ENCODE measurements at regions not wholly inside any gene's neighbourhood (a gene's known extent, or its start where the extent isn't known, plus 50 kb on each side); places are given as distances from the start of the nearest gene placed in this dataset.

DNA sequence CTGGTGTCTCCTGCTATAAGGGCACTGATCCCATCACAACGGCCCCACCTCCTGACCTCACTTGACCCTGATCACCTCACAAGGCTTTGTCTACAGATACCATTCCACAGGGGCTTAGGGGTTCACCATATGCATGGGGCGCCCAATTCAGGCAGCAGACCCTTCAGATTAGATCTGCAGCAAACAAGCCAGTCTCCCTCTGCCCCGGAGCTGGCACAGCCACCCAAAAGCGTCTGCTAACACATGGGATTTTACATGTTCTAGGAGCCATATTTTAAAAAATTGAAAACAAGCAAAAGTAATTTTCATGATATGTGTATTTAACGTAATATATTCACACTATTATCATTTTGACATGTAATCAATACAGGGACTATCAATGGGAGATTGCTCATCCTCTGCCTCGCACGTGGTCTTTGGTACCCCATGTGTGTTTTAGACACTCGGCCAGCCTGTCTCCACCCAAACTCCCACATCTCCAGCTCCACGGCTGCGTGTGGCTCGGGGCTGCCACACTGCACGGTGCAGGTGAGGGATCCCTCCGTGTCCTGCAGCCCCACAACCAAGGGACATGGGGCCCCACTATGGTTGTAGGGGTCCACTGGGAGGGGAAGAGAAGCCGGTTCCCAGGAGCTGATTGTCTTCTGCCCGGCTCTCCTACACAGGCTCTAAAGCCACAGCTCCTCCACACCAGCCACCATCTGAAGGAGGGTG is 107.6 kb downstream of the RBFOX3 start:
- ATAC-seq (no peak), DNase-seq (no peak)
- ChIA-PET POLR2A (no interaction called here), CTCF (interaction anchor here (0.6 kb wide), 1 partner anchor 1803 kb away, joined by 3 read pairs; no protein-coding TSS in a partner anchor)
- Mint-ChIP-seq H3K27me3 (peaks cover 0 to 36% (median 29%) of the 10 kb centered on the region in 5 donors), H3K36me3 (no peaks in the 10 kb centered on the region), H3K4me3 (no peak overlapping the region), H3K27ac (no peak overlapping the region), H3K9me3 (peaks cover 0 to 8% (median 0%) of the 10 kb centered on the region in 11 donors), H3K4me1 (no peaks in the 10 kb centered on the region)
- intact Hi-C loops (cut with micrococcal nuclease): no loop called here
- Histone ChIP-seq H3K27ac (ENCODE audit: low read depth, low read length) (no peak overlapping the region), H3K9me3 (ENCODE audit: control insufficient read depth in 2 of 3, low read length in 3 of 3) (no peaks in the 10 kb centered on the region), H3K27me3 (ENCODE audit: control insufficient read depth in 2 of 2, insufficient read depth in 2 of 2, low read length in 2 of 2) (no peaks in the 10 kb centered on the region), H3K4me1 (ENCODE audit: control insufficient read depth in 2 of 2, insufficient read depth in 2 of 2, low read length in 2 of 2) (no peaks in the 10 kb centered on the region), H3K4me3 (ENCODE audit: low read length) (no peak overlapping the region), H3K36me3 (ENCODE audit: control insufficient read depth in 2 of 3, insufficient read depth in 3 of 3, low read length in 3 of 3) (no peaks in the 10 kb centered on the region)

DNA sequence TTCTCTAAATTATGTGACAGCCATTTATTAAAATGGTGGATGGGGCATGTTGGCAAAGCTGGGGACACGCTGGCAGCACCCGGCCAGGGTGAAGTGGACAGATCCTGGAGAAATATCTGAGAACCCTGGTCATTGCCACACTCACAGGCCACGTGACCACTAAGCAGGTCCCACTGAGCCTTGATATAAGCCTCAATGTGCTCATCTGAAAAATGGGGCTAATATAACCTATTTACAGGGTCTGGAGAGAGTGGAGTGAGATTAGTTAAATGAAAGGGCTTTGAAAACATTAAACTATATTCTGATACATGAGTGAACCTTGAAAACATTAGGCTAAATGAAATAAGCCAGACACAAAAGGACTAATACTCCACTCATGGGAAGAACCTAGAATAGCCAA is 108.9 kb downstream of the RBFOX3 start:
- intact Hi-C loops (cut with micrococcal nuclease): no loop called here
- H3K27me3 Mint-ChIP-seq: peaks cover 0 to 36% (median 29%) of the 10 kb centered on the region in 5 donors
- ChIA-PET CTCF (no interaction called here), POLR2A (no interaction called here)
- no peaks in the 10 kb centered on the region for H3K36me3 Mint-ChIP-seq
- Histone ChIP-seq H3K4me3 (ENCODE audit: low read length) (no peak overlapping the region), H3K27ac (ENCODE audit: low read depth, low read length) (no peak overlapping the region), H3K36me3 (ENCODE audit: control insufficient read depth in 2 of 3, insufficient read depth in 3 of 3, low read length in 3 of 3) (no peaks in the 10 kb centered on the region), H3K9me3 (ENCODE audit: control insufficient read depth in 2 of 3, low read length in 3 of 3) (no peaks in the 10 kb centered on the region), H3K4me1 (ENCODE audit: control insufficient read depth in 2 of 2, insufficient read depth in 2 of 2, low read length in 2 of 2) (no peaks in the 10 kb centered on the region), H3K27me3 (ENCODE audit: control insufficient read depth in 2 of 2, insufficient read depth in 2 of 2, low read length in 2 of 2) (no peaks in the 10 kb centered on the region)
- H3K4me1 Mint-ChIP-seq: no peaks in the 10 kb centered on the region
- no peak overlapping the region for H3K27ac Mint-ChIP-seq
- ATAC-seq (no peak), DNase-seq (no peak)
- peaks cover 0 to 8% (median 0%) of the 10 kb centered on the region in 11 donors for H3K9me3 Mint-ChIP-seq
- no peak overlapping the region for H3K4me3 Mint-ChIP-seq

DNA sequence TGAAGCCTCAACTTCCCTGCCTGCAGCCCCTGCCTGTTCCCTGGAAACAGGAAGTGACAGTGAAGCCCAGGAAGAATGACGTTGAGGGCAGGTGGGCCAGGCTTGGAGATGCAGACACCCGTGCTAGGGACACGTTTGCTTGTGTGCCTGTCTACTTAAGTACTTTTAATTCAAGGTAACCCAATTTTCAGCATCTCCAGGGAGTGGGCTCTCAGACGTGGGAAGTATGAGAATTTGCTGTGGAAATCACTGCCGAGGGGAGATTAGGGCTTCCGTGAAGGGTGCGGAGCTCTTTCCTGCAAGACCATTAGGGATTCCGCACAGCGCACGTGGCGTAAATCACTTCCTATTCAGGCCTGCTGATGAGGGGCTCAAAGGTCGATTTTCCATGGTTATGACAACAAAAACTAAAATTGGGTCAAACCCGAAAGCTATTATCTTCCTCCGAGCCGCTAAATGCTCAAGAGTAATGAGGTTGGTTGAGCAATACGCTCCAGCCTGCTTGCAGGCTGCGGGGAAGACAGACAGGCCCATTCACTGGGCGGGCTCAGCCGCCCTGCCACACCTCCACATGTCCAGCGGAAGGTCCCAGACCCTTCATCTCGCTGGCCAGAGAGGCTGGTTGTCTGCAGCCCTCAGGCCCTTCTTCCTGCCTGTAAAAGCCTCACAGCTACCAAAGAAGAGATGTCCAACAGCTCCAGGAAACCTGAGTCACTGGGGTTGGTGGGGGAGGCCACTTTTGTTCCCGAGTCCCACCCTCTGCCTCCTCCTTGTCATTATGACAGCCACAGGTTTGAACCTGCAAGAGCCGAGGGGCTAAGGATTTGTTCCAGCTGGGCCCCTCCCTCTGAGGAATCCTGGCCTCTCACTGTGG is 109.9 kb downstream of the RBFOX3 start:
- Mint-ChIP-seq H3K4me3 (no peak overlapping the region), H3K27me3 (peaks cover 0 to 36% (median 28%) of the 10 kb centered on the region in 5 donors), H3K4me1 (no peaks in the 10 kb centered on the region), H3K9me3 (peaks cover 0 to 8% (median 0%) of the 10 kb centered on the region in 11 donors), H3K27ac (no peak overlapping the region), H3K36me3 (no peaks in the 10 kb centered on the region)
- H3K27ac ChIP-seq (ENCODE audit: low read depth, low read length): no peak overlapping the region
- H3K36me3 ChIP-seq (ENCODE audit: control insufficient read depth in 2 of 3, insufficient read depth in 3 of 3, low read length in 3 of 3): no peaks in the 10 kb centered on the region
- CTCF ChIA-PET: no interaction called here
- H3K27me3 ChIP-seq (ENCODE audit: control insufficient read depth in 2 of 2, insufficient read depth in 2 of 2, low read length in 2 of 2): no peaks in the 10 kb centered on the region
- H3K4me3 ChIP-seq (ENCODE audit: low read length): no peak overlapping the region
- no peaks in the 10 kb centered on the region for H3K9me3 ChIP-seq (ENCODE audit: control insufficient read depth in 2 of 3, low read length in 3 of 3)
- ATAC-seq (no peak), DNase-seq (no peak)
- intact Hi-C loops (cut with micrococcal nuclease): no loop called here
- H3K4me1 ChIP-seq (ENCODE audit: control insufficient read depth in 2 of 2, insufficient read depth in 2 of 2, low read length in 2 of 2): no peaks in the 10 kb centered on the region
- POLR2A ChIA-PET: no interaction called here

DNA sequence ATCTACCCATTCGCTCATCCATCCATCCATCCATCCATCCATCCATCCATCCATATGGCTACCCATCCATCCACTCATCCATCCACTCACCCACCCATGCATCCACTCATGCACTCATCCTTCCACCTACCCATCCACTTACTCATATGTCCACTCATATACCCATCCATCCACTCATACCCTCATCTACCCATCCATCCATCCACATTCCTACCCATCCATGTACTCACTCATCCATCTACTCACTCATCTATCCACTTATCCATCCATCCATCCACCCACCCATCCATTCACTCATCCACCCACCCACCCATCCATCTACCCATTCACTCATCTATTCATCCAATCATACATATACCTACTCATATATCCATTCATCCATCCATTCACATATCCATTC is 112.0 kb downstream of the RBFOX3 start:
- Histone ChIP-seq H3K27me3 (ENCODE audit: control insufficient read depth in 2 of 2, insufficient read depth in 2 of 2, low read length in 2 of 2) (no peaks in the 10 kb centered on the region), H3K36me3 (ENCODE audit: control insufficient read depth in 2 of 3, insufficient read depth in 3 of 3, low read length in 3 of 3) (no peaks in the 10 kb centered on the region), H3K9me3 (ENCODE audit: control insufficient read depth in 2 of 3, low read length in 3 of 3) (peaks cover 0 to 7% (median 0%) of the 10 kb centered on the region in 3 experiments), H3K4me1 (ENCODE audit: control insufficient read depth in 2 of 2, insufficient read depth in 2 of 2, low read length in 2 of 2) (no peaks in the 10 kb centered on the region), H3K27ac (ENCODE audit: low read depth, low read length) (no peak overlapping the region), H3K4me3 (ENCODE audit: low read length) (no peak overlapping the region)
- ChIA-PET CTCF (no interaction called here), POLR2A (no interaction called here)
- H3K27me3 Mint-ChIP-seq: peaks cover 0 to 22% (median 19%) of the 10 kb centered on the region in 5 donors
- intact Hi-C loops (cut with micrococcal nuclease): no loop called here
- DNase-seq (no peak), ATAC-seq (no peak)
- H3K36me3 Mint-ChIP-seq: no peaks in the 10 kb centered on the region
- H3K4me1 Mint-ChIP-seq: no peaks in the 10 kb centered on the region
- no peak overlapping the region for H3K27ac Mint-ChIP-seq
- no peak overlapping the region for H3K4me3 Mint-ChIP-seq
- H3K9me3 Mint-ChIP-seq: peaks cover 0 to 8% (median 0%) of the 10 kb centered on the region in 11 donors

DNA sequence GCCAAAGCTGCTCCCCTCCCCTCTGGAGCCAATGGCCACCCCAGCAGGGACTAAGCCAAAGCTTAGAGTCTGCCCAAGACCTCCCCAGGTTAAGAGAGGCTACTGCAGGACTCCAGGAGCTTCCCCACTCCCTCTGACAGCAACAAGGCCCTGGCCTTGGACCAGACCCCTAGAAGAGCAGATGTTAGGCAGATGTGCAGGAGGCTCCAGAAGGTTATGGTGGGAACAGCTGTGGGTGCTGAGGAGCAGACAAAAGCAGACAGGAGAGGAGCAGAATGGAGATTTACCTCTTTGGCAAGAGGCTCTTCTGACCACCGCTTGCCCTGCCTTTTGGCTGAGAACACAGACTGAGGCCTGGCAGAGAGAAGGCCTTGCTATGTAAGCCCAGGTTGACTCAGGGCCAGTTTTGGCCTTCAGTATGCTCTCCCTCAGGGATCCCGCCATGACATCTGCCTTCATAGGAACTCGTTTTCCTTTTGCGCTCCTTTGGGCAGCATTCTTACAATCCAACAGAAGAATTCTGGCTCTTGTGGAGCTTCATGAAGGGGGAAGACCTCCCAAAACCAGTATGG is 113.0 kb downstream of the RBFOX3 start:
- H3K27me3 Mint-ChIP-seq: peaks cover 0 to 23% (median 16%) of the 10 kb centered on the region in 5 donors
- peaks cover 0 to 7% (median 0%) of the 10 kb centered on the region in 3 experiments for H3K9me3 ChIP-seq (ENCODE audit: control insufficient read depth in 2 of 3, low read length in 3 of 3)
- CTCF ChIA-PET: no interaction called here
- ATAC-seq (no peak), DNase-seq (no peak)
- H3K4me3 Mint-ChIP-seq: no peak overlapping the region
- no peak overlapping the region for H3K27ac Mint-ChIP-seq
- no peaks in the 10 kb centered on the region for H3K4me1 Mint-ChIP-seq
- POLR2A ChIA-PET: no interaction called here
- H3K36me3 ChIP-seq (ENCODE audit: control insufficient read depth in 2 of 3, insufficient read depth in 3 of 3, low read length in 3 of 3): no peaks in the 10 kb centered on the region
- no peaks in the 10 kb centered on the region for H3K4me1 ChIP-seq (ENCODE audit: control insufficient read depth in 2 of 2, insufficient read depth in 2 of 2, low read length in 2 of 2)
- H3K36me3 Mint-ChIP-seq: peaks cover 0 to 4% (median 0%) of the 10 kb centered on the region in 5 donors
- no peak overlapping the region for H3K4me3 ChIP-seq (ENCODE audit: low read length)
- peaks cover 0 to 15% (median 3%) of the 10 kb centered on the region in 11 donors for H3K9me3 Mint-ChIP-seq
- no peaks in the 10 kb centered on the region for H3K27me3 ChIP-seq (ENCODE audit: control insufficient read depth in 2 of 2, insufficient read depth in 2 of 2, low read length in 2 of 2)
- no peak overlapping the region for H3K27ac ChIP-seq (ENCODE audit: low read depth, low read length)
- intact Hi-C loops (cut with micrococcal nuclease): no loop called here

DNA sequence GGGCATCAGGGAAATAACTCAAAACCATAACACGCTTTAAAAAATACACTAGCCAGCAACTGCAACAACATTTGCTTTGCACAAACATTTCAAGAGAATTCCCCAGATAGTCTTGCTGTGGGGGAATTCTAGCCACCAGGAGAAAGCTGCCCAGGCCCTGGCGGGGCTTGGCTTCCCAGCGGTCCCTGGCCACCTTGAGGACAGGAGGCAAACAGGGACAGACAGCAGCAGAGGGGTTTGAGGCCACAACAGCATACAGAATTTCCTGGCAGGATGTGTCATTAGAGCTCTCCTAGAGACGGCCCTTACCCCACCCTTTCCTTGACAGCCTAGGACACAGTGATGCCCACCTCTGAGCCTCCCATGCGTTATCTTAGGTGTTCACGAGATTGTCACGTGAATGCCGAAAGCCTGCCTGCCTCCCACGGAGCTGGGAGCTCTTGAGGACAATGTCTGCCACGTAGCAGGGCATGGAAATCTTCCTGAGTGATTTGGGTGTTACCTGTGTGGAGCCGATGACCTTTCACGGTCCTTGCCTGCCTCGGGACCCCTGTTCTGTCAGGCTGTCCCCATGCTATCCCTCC is 114.3 kb downstream of the RBFOX3 start:
- Histone ChIP-seq H3K36me3 (ENCODE audit: control insufficient read depth in 2 of 3, insufficient read depth in 3 of 3, low read length in 3 of 3) (no peaks in the 10 kb centered on the region), H3K27me3 (ENCODE audit: control insufficient read depth in 2 of 2, insufficient read depth in 2 of 2, low read length in 2 of 2) (no peaks in the 10 kb centered on the region), H3K4me1 (ENCODE audit: control insufficient read depth in 2 of 2, insufficient read depth in 2 of 2, low read length in 2 of 2) (no peaks in the 10 kb centered on the region), H3K4me3 (ENCODE audit: low read length) (no peak overlapping the region), H3K9me3 (ENCODE audit: control insufficient read depth in 2 of 3, low read length in 3 of 3) (peaks cover 0 to 7% (median 0%) of the 10 kb centered on the region in 3 experiments), H3K27ac (ENCODE audit: low read depth, low read length) (no peak overlapping the region)
- CTCF ChIA-PET: no interaction called here
- POLR2A ChIA-PET: no interaction called here
- H3K27me3 Mint-ChIP-seq: peaks cover 0 to 17% (median 11%) of the 10 kb centered on the region in 5 donors
- no peak overlapping the region for H3K4me3 Mint-ChIP-seq
- H3K4me1 Mint-ChIP-seq: no peaks in the 10 kb centered on the region
- DNase-seq: no peak
- no peak for ATAC-seq
- H3K27ac Mint-ChIP-seq: no peak overlapping the region
- peaks cover 0 to 20% (median 6%) of the 10 kb centered on the region in 11 donors for H3K9me3 Mint-ChIP-seq
- H3K36me3 Mint-ChIP-seq: peaks cover 0 to 9% (median 0%) of the 10 kb centered on the region in 5 donors
- intact Hi-C loops (cut with micrococcal nuclease): no loop called here

Measured in naive thymus-derived CD4-positive, alpha-beta T cell (primary cell).